ENCODE measurements at regions not wholly inside any gene's neighbourhood (a gene's known extent, or its start where the extent isn't known, plus 50 kb on each side); places are given as distances from the start of the nearest gene placed in this dataset.

DNA sequence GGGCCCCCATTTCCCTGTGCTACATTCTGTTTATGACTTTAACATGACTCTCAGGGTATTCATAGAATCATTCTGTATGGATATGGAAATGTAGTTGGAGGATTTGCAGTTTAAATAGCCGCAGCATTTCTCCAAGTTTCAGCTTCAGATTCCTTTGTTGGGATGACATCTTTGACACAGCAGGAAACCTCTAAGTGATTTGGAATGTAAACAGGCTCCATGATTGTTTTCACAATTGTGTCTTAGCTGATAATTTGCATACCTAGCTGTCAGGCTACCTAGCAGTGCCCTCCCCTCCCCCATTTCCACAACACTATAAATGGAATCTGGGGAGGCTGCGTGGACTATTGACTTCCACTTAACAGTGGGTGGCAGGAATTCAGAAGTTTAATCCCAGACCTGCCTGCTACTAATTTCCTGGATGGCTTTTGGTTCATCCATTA is 290.2 kb downstream of the HLX start:
- BruUV-seq (replicated peaks) = no TSS peak
- Histone ChIP-seq H3K27ac (ENCODE audit: low read depth, low read length, poor library complexity, severe bottlenecking) (no peak overlapping the region), H3K79me2 (ENCODE audit: insufficient read depth, low read depth, low read length) (no peaks in the 10 kb centered on the region), H3K4me2 (ENCODE audit: low read length) (no peak overlapping the region), H4K20me1 (ENCODE audit: insufficient read depth, low read length) (no peaks in the 10 kb centered on the region), H2AFZ (ENCODE audit: low read length) (no peak overlapping the region), H3K9me2 (ENCODE audit: insufficient read depth, low read length) (no peaks in the 10 kb centered on the region), H3K9me3 (ENCODE audit: low read length) (no peaks in the 10 kb centered on the region), H3K36me3 (ENCODE audit: insufficient read depth, low read length) (no peaks in the 10 kb centered on the region), H3K4me3 (ENCODE audit: low read depth, low read length, poor library complexity, severe bottlenecking) (no peak overlapping the region), H3K4me1 (ENCODE audit: insufficient read depth, low read length, poor library complexity, severe bottlenecking) (no peaks in the 10 kb centered on the region)
- ChIA-PET CTCF (ENCODE audit: unreplicated experiment) (no interaction called here), POLR2A (no interaction called here)
- intact Hi-C loops (cut with micrococcal nuclease; ENCODE audit: unreplicated experiment) = no loop called here
- DNase-seq (ENCODE audit: low spot score) = no peak
- TF ChIP-seq EZH2phosphoT487 (IDR thresholded peaks at IDR 0.05; ENCODE audit: borderline replicate concordance, low read depth, low read length) = no peak
- TF ChIP-seq, protein P1, sequence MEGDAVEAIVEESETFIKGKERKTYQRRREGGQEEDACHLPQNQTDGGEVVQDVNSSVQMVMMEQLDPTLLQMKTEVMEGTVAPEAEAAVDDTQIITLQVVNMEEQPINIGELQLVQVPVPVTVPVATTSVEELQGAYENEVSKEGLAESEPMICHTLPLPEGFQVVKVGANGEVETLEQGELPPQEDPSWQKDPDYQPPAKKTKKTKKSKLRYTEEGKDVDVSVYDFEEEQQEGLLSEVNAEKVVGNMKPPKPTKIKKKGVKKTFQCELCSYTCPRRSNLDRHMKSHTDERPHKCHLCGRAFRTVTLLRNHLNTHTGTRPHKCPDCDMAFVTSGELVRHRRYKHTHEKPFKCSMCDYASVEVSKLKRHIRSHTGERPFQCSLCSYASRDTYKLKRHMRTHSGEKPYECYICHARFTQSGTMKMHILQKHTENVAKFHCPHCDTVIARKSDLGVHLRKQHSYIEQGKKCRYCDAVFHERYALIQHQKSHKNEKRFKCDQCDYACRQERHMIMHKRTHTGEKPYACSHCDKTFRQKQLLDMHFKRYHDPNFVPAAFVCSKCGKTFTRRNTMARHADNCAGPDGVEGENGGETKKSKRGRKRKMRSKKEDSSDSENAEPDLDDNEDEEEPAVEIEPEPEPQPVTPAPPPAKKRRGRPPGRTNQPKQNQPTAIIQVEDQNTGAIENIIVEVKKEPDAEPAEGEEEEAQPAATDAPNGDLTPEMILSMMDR (conservative IDR thresholded peaks at IDR 0.05; ENCODE audit: low read length) = no peak

DNA sequence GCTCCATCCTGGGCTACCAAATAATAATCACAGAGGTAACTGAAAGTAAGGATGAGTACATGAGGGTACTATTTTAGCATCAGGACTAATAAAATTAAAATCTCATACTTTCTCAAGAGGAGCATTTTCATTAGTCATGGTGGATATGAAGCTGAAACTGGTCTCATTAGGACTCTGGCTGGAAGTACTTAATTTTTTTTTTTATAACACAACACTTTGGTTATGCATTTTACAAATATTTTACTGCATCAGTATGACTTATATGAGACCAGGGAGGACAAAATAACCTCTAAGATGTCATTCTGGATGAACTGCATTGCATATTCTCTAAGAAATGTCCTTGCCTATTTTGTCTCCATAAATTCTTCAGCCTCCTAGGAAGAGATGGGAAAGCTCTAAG is 290.9 kb downstream of the HLX start:
- no peak overlapping the region for H3K4me2 ChIP-seq (ENCODE audit: low read length)
- intact Hi-C loops (cut with micrococcal nuclease; ENCODE audit: unreplicated experiment) = no loop called here
- H3K9me3 ChIP-seq (ENCODE audit: low read length) = no peaks in the 10 kb centered on the region
- H3K79me2 ChIP-seq (ENCODE audit: insufficient read depth, low read depth, low read length) = no peaks in the 10 kb centered on the region
- H3K36me3 ChIP-seq (ENCODE audit: insufficient read depth, low read length) = no peaks in the 10 kb centered on the region
- no peaks in the 10 kb centered on the region for H4K20me1 ChIP-seq (ENCODE audit: insufficient read depth, low read length)
- no TSS peak for BruUV-seq (replicated peaks)
- no peak overlapping the region for H3K4me3 ChIP-seq (ENCODE audit: low read depth, low read length, poor library complexity, severe bottlenecking)
- POLR2A ChIA-PET = no interaction called here
- no peak overlapping the region for H2AFZ ChIP-seq (ENCODE audit: low read length)
- no peak for DNase-seq (ENCODE audit: low spot score)
- H3K9me2 ChIP-seq (ENCODE audit: insufficient read depth, low read length) = no peaks in the 10 kb centered on the region
- H3K4me1 ChIP-seq (ENCODE audit: insufficient read depth, low read length, poor library complexity, severe bottlenecking) = no peaks in the 10 kb centered on the region
- CTCF ChIA-PET (ENCODE audit: unreplicated experiment) = no interaction called here
- TF ChIP-seq, protein P1 (conservative IDR thresholded peaks at IDR 0.05; ENCODE audit: low read length) = no peak
- no peak for TF ChIP-seq EZH2phosphoT487 (IDR thresholded peaks at IDR 0.05; ENCODE audit: borderline replicate concordance, low read depth, low read length)
- H3K27ac ChIP-seq (ENCODE audit: low read depth, low read length, poor library complexity, severe bottlenecking) = no peak overlapping the region

DNA sequence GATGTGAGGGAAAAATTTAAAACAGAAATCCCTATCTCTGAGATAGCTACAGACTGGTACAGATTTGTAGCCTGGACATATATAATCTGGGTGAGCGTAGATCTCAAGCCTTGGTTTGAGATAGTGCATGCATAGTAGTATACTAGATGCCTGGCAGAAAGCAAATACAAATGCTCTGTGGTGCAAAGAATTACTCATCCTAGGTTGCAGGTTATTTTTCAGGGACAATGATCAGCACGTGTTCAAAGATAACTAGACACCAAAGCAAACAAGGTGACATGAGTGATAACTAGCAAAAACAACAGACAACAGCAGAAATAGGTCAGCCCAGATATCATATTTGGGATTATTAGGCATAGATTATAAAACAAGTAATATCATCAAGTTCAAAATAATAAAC is 292.5 kb downstream of the HLX start:
- CTCF ChIA-PET (ENCODE audit: unreplicated experiment) = no interaction called here
- H3K79me2 ChIP-seq (ENCODE audit: insufficient read depth, low read depth, low read length) = no peaks in the 10 kb centered on the region
- DNase-seq (ENCODE audit: low spot score) = no peak
- TF ChIP-seq, protein P1 (conservative IDR thresholded peaks at IDR 0.05; ENCODE audit: low read length) = no peak
- no peak for TF ChIP-seq EZH2phosphoT487 (IDR thresholded peaks at IDR 0.05; ENCODE audit: borderline replicate concordance, low read depth, low read length)
- no peak overlapping the region for H3K4me3 ChIP-seq (ENCODE audit: low read depth, low read length, poor library complexity, severe bottlenecking)
- intact Hi-C loops (cut with micrococcal nuclease; ENCODE audit: unreplicated experiment) = no loop called here
- H4K20me1 ChIP-seq (ENCODE audit: insufficient read depth, low read length) = no peaks in the 10 kb centered on the region
- no peak overlapping the region for H3K27ac ChIP-seq (ENCODE audit: low read depth, low read length, poor library complexity, severe bottlenecking)
- no peaks in the 10 kb centered on the region for H3K4me1 ChIP-seq (ENCODE audit: insufficient read depth, low read length, poor library complexity, severe bottlenecking)
- H3K4me2 ChIP-seq (ENCODE audit: low read length) = no peak overlapping the region
- no peaks in the 10 kb centered on the region for H3K9me2 ChIP-seq (ENCODE audit: insufficient read depth, low read length)
- POLR2A ChIA-PET = no interaction called here
- H3K36me3 ChIP-seq (ENCODE audit: insufficient read depth, low read length) = no peaks in the 10 kb centered on the region
- no peaks in the 10 kb centered on the region for H3K9me3 ChIP-seq (ENCODE audit: low read length)
- BruUV-seq (replicated peaks) = no TSS peak
- H2AFZ ChIP-seq (ENCODE audit: low read length) = no peak overlapping the region
